GM12891 (cell line): ENCODE measurements at regions not wholly inside any gene's neighbourhood (a gene's known extent, or its start where the extent isn't known, plus 50 kb on each side); places are given as distances from the start of the nearest gene placed in this dataset.

Experiments used
- DNase-seq: peaks from one replicate; pipeline ENCODE4 v3.0.0; 2011; ENCODE audit warnings: low spot score; ENCODE audit not compliant: insufficient read length
- FAIRE-seq: peaks from 2 replicates; lab custom pipeline; 2011; peaks lifted over from hg19 to GRCh38; lab: Jason Lieb, UNC
- PAX5 ChIP-seq: IDR thresholded peaks from 2 replicates; pipeline ENCODE4 v1.6.1; 2011; ENCODE audit warnings: low read length, moderate library complexity, mild to moderate bottlenecking; ENCODE audit not compliant: insufficient read depth, severe bottlenecking
- POLR2A ChIP-seq: IDR thresholded peaks from 2 replicates; pipeline ENCODE4 v1.6.1; 2011; ENCODE audit warnings: low read depth, low read length, control low read depth
- POLR2AphosphoS5 ChIP-seq: IDR thresholded peaks from 2 replicates; pipeline ENCODE4 v1.6.1; 2011; ENCODE audit warnings: low read depth, low read length, control low read depth
- POU2F2 ChIP-seq: IDR thresholded peaks from 2 replicates; pipeline ENCODE4 v1.6.1; 2011; ENCODE audit warnings: low read depth, mild to moderate bottlenecking, control low read depth, low read length, moderate library complexity
- SPI1 ChIP-seq: IDR thresholded peaks from 2 replicates; pipeline ENCODE4 v1.6.1; 2011; ENCODE audit warnings: low read depth, low read length, control low read depth
- TAF1 ChIP-seq: IDR thresholded peaks from 2 replicates; pipeline ENCODE4 v1.6.1; 2011; ENCODE audit warnings: low read depth, low read length, control low read depth

- FAIRE-seq (no peak), DNase-seq (no peak)
- TF ChIP-seq SPI1 = no peak
- TF ChIP-seq TAF1 = no peak
- TF ChIP-seq PAX5 = no peak
- no peak for TF ChIP-seq POLR2A
- TF ChIP-seq POU2F2 = no peak
- no peak for TF ChIP-seq POLR2AphosphoS5
Measured at GRCh38 chr16:6629110-6629509, 703.5 kb upstream of the RBFOX1 start.

- TF ChIP-seq PAX5 (no peak), SPI1 (no peak), TAF1 (no peak), POU2F2 (no peak), POLR2AphosphoS5 (no peak), POLR2A (no peak)
- DNase-seq (no peak), FAIRE-seq (no peak)
Measured at GRCh38 chr16:6625606-6626005, 707.0 kb upstream of the RBFOX1 start.

DNA sequence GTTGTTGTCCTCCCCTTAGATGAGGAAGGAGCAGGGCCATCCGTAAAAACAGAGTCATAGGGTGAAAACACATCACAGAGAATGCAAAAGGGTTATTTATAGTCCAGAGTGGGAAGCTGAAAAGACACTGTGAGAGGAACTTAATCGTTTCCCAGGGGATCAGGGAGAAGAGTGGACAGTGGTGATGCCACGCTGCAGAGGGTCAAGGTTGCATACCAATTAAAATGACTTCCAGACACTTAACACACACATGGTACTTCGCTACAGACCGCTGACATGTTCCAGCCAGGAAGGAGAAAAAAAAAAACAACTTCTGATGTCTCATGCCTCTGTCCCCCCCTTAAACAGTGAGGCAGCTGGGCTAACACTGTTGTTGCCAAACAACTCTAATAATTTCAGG lies 713.8 kb upstream of the RBFOX1 start:
- TF ChIP-seq TAF1 (no peak), PAX5 (no peak), POLR2AphosphoS5 (no peak), SPI1 (no peak), POLR2A (no peak), POU2F2 (no peak)
- DNase-seq (no peak), FAIRE-seq (no peak)

DNA sequence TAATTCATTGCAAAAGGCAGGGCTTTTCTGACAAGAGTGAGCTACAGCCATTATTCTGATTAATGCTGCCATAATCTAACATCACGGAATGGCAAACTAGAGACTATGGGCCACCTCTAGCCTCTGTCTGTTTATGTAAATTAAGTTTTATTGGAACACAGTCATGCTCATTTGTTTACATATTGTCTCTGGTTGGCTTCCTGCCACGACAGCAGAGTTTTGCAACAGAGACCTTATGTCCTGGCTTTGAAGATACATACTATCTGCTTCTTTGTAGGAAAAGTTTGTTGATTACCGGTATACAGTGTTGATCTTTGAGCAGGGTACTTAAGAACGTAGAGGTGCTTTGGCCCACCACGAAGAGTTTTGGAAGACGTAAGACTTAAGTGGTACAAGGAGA lies 715.9 kb upstream of the RBFOX1 start:
- DNase-seq (no peak), FAIRE-seq (no peak)
- no peak for TF ChIP-seq POLR2A
- TF ChIP-seq POU2F2 = no peak
- TF ChIP-seq PAX5 = no peak
- TF ChIP-seq TAF1 = no peak
- TF ChIP-seq SPI1 = no peak
- TF ChIP-seq POLR2AphosphoS5 = no peak

DNA sequence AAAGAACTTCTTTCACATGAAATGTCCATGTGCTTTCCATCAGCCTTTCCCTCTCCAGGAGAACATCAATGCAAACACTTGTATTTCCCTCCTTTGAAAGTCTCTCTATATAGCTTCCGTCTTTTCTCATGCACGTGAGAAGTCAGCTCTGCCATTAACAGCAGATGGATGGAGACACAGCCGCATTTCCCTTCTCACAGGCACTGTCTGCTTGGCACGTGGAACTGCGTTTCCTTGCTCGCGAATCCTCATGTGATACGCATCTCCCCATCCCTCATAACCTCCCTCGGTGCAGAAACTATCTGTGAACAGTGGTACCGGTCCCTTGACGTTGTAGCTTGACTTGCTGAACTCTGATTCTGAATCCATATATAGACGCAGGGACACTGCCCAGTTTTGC lies 717.0 kb upstream of the RBFOX1 start:
- no peak for TF ChIP-seq POLR2A
- no peak for TF ChIP-seq TAF1
- no peak for TF ChIP-seq POU2F2
- no peak for TF ChIP-seq POLR2AphosphoS5
- TF ChIP-seq PAX5 = no peak
- DNase-seq (no peak), FAIRE-seq (no peak)

DNA sequence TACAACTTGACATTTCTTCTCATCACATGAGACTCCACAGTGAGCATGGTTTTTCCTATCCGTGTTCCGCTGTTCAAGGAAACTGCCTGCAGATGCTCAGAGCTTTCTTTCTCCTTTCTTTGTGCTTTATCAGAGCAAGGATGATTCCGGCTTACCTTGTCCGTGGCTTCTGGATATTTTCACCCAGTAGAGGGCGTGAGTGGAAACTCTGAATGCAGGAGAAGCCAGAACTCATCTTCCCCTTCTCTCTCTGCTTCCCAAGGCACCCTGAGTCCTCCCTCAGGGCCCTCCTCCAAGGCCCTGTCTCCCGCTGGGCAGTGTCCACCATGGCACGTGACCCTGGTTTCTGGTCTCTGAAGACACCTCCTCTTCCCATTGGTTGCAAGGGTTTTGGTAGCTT lies 721.1 kb upstream of the RBFOX1 start:
- DNase-seq (no peak), FAIRE-seq (no peak)
- TF ChIP-seq POLR2AphosphoS5 = no peak
- TF ChIP-seq TAF1 = no peak
- TF ChIP-seq SPI1 = no peak
- TF ChIP-seq POLR2A = no peak
- no peak for TF ChIP-seq POU2F2
- TF ChIP-seq PAX5 = no peak

DNA sequence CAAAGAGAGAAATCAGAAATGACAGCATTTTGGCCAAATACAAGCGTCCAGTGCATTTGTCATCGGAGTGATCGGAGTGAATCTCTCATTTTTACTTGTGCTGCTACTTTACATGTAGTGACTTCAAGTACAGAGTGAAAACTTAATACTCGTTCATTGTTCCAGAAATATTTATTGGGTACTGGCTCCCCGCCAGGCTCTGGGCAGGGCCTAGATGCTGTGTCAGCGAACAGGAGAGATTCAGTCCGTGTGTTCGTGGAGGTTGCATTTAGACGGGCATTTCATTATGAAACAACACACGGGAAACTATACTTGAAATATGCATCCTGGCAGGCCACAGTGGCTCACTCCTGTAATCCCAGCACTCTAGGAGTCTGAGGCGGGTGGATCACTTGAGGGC lies 727.2 kb upstream of the RBFOX1 start:
- FAIRE-seq (no peak), DNase-seq (no peak)
- no peak for TF ChIP-seq PAX5
- no peak for TF ChIP-seq SPI1

DNA sequence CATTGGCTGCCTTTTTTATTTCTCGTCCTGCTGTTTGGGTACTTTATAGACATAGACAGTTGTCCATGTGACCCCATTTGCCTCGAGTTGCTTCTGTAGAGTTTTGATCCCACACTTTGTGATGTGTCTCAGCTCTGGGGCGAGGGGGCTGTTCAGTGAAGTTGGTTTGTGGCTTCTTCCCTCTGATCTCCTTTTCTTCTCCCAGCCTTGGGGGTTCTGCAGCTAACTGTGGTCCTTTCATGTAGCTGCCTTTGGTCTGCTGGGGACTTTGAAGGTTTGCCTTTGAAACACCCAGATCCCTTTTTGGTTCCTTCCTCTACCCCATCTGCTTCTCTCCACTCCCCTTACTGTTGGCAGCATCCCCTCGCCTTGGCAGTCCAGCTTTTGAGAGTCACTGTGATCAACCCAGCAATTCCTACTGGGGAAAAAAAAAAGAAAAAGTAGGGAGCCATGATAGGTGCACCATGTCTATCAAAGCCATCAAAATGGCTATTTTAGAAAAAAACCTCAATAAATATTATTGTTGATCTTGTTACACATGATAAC lies 728.8 kb upstream of the RBFOX1 start:
- TF ChIP-seq TAF1 = no peak
- TF ChIP-seq PAX5 = no peak
- TF ChIP-seq POLR2A = no peak
- TF ChIP-seq POLR2AphosphoS5 = no peak
- no peak for TF ChIP-seq POU2F2
- TF ChIP-seq SPI1 = no peak
- no peak for FAIRE-seq

GRCh38 chr16:6602405-6602804 lies 730.2 kb upstream of the RBFOX1 start:
- no peak for DNase-seq
- no peak for FAIRE-seq
- no peak for TF ChIP-seq SPI1
- TF ChIP-seq PAX5 = no peak
- no peak for TF ChIP-seq POLR2AphosphoS5
- no peak for TF ChIP-seq POU2F2
- TF ChIP-seq TAF1 = no peak
- TF ChIP-seq POLR2A = no peak

More for the DNA sequence above, 728.8 kb upstream of the RBFOX1 start:
- DNase-seq = no peak

- DNase-seq = no peak
- no peak for TF ChIP-seq PAX5
- TF ChIP-seq POLR2A = no peak
- no peak for FAIRE-seq
Measured at GRCh38 chr16:6600167-6600566, 732.5 kb upstream of the RBFOX1 start.

DNA sequence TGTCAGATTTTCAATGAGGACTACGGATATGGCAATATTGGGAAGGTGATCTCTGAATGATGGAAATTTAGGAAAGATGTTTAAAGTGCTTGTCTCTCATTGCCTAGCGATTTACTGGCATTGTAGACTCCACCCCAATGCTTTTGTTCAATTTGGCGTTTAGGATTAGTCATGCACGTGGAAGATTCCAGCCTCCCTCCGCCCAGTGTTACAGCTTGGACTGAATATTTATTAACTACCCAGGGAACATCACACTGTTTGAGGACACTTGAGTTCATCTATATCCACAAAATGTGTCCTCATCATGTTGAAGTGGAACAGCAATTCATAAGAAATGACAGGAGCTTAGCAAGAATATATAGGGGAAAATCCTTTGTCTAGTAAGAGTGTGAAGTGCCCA lies 738.8 kb upstream of the RBFOX1 start:
- DNase-seq = no peak
- no peak for FAIRE-seq
- TF ChIP-seq POLR2AphosphoS5 = no peak
- no peak for TF ChIP-seq TAF1
- no peak for TF ChIP-seq PAX5
- TF ChIP-seq POLR2A = no peak
- TF ChIP-seq SPI1 = no peak
- TF ChIP-seq POU2F2 = no peak
